Mammary epithelial cell (primary cell): ENCODE measurements at regions not wholly inside any gene's neighbourhood (a gene's known extent, or its start where the extent isn't known, plus 50 kb on each side); places are given as distances from the start of the nearest gene placed in this dataset.

Experiments used
- EZH2 ChIP-seq: IDR thresholded peaks from 2 replicates; pipeline ENCODE4 v1.6.1; 2012; ENCODE audit warnings: low read length, inconsistent platforms, borderline replicate concordance
- TF ChIP-seq, protein P1 (sequence below), 2 donors: IDR thresholded peaks in 1 of 2; conservative IDR thresholded peaks in 1 of 2; 2 replicates each; pipeline ENCODE4 v1.5.1; 2011 to 2012; ENCODE audit warnings: inconsistent platforms in 2 of 2, low read length in 2 of 2, mild to moderate bottlenecking in 2 of 2, control low read depth in 1 of 2, low read depth in 1 of 2; ENCODE audit not compliant: insufficient read depth in 1 of 2; ENCODE audit errors: extremely low read depth in 1 of 2

DNA sequence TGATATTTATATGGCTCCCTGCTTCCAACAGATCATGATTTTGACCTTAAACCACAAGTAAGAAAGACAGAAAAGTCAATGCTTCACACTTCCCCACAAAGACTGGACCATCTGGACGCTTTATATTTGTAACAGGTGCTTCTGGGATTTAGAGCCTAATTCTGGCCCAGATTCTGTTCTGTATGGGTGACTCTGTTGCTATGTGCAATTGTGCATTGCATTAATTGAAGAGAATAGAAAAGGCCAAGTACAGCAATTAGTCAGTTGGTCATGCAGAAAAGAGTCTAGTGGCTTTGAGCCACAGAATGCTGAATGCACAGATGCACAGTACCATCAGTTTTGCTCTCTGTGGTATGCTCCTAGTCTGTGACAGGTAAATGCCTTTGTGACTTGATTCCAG lies 657.4 kb upstream of the ATXN8OS start:
- TF ChIP-seq, protein P1, sequence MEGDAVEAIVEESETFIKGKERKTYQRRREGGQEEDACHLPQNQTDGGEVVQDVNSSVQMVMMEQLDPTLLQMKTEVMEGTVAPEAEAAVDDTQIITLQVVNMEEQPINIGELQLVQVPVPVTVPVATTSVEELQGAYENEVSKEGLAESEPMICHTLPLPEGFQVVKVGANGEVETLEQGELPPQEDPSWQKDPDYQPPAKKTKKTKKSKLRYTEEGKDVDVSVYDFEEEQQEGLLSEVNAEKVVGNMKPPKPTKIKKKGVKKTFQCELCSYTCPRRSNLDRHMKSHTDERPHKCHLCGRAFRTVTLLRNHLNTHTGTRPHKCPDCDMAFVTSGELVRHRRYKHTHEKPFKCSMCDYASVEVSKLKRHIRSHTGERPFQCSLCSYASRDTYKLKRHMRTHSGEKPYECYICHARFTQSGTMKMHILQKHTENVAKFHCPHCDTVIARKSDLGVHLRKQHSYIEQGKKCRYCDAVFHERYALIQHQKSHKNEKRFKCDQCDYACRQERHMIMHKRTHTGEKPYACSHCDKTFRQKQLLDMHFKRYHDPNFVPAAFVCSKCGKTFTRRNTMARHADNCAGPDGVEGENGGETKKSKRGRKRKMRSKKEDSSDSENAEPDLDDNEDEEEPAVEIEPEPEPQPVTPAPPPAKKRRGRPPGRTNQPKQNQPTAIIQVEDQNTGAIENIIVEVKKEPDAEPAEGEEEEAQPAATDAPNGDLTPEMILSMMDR (conservative IDR thresholded peaks at IDR 0.05 in 1 of 2, IDR thresholded peaks at IDR 0.05 in 1 of 2; ENCODE audit: extremely low read depth in 1 of 2, insufficient read depth in 1 of 2, low read depth in 1 of 2, low read length in 2 of 2), result no peak
- no peak for TF ChIP-seq EZH2
